ENCODE measurements at regions not wholly inside any gene's neighbourhood (a gene's known extent, or its start where the extent isn't known, plus 50 kb on each side); places are given as distances from the start of the nearest gene placed in this dataset.

- Histone ChIP-seq H3K9me3 (ENCODE audit: low read length) (no peaks in the 10 kb centered on the region), H3K4me3 (ENCODE audit: low read length) (no peak overlapping the region), H3K27me3 (ENCODE audit: insufficient read depth, low read length) (no peaks in the 10 kb centered on the region), H3K36me3 (ENCODE audit: insufficient read depth, low read length) (no peaks in the 10 kb centered on the region), H2AFZ (ENCODE audit: low read depth, low read length) (no peak overlapping the region), H3K4me1 (ENCODE audit: insufficient read depth, low read length) (peaks cover 2% of the 10 kb centered on the region)
These were observed 308.0 kb downstream of the SLC6A15 start for GRCh38 chr12:84604551-84604950.

- H3K4me3 ChIP-seq (ENCODE audit: low read length) = no peak overlapping the region
- no peaks in the 10 kb centered on the region for H3K36me3 ChIP-seq (ENCODE audit: insufficient read depth, low read length)
- no peaks in the 10 kb centered on the region for H3K27me3 ChIP-seq (ENCODE audit: insufficient read depth, low read length)
- peaks cover 10% of the 10 kb centered on the region for H3K4me1 ChIP-seq (ENCODE audit: insufficient read depth, low read length)
- no peak overlapping the region for H2AFZ ChIP-seq (ENCODE audit: low read depth, low read length)
- no peaks in the 10 kb centered on the region for H3K9me3 ChIP-seq (ENCODE audit: low read length)
These were observed 308.9 kb downstream of the SLC6A15 start for GRCh38 chr12:84603484-84604248.

GRCh38 chr12:84601483-84601882 is 311.1 kb downstream of the SLC6A15 start:
- H3K9me3 ChIP-seq (ENCODE audit: low read length) = no peaks in the 10 kb centered on the region
- peaks cover 10% of the 10 kb centered on the region for H3K4me1 ChIP-seq (ENCODE audit: insufficient read depth, low read length)
- H2AFZ ChIP-seq (ENCODE audit: low read depth, low read length) = peak overlapping the region; percentile 26
- H3K27me3 ChIP-seq (ENCODE audit: insufficient read depth, low read length) = no peaks in the 10 kb centered on the region
- H3K4me3 ChIP-seq (ENCODE audit: low read length) = no peak overlapping the region
- H3K36me3 ChIP-seq (ENCODE audit: insufficient read depth, low read length) = no peaks in the 10 kb centered on the region

GRCh38 chr12:84599539-84599938 is 313.1 kb downstream of the SLC6A15 start:
- Histone ChIP-seq H3K4me3 (ENCODE audit: low read length) (no peak overlapping the region), H3K27me3 (ENCODE audit: insufficient read depth, low read length) (no peaks in the 10 kb centered on the region), H2AFZ (ENCODE audit: low read depth, low read length) (peak overlapping the region; percentile 61), H3K9me3 (ENCODE audit: low read length) (no peaks in the 10 kb centered on the region), H3K36me3 (ENCODE audit: insufficient read depth, low read length) (no peaks in the 10 kb centered on the region), H3K4me1 (ENCODE audit: insufficient read depth, low read length) (peaks cover 15% of the 10 kb centered on the region)

GRCh38 chr12:84596266-84596665 is 316.3 kb downstream of the SLC6A15 start:
- no peaks in the 10 kb centered on the region for H3K27me3 ChIP-seq (ENCODE audit: insufficient read depth, low read length)
- H3K4me1 ChIP-seq (ENCODE audit: insufficient read depth, low read length) = peaks cover 15% of the 10 kb centered on the region
- H3K36me3 ChIP-seq (ENCODE audit: insufficient read depth, low read length) = no peaks in the 10 kb centered on the region
- no peak overlapping the region for H3K4me3 ChIP-seq (ENCODE audit: low read length)
- no peaks in the 10 kb centered on the region for H3K9me3 ChIP-seq (ENCODE audit: low read length)
- H2AFZ ChIP-seq (ENCODE audit: low read depth, low read length) = no peak overlapping the region

- H2AFZ ChIP-seq (ENCODE audit: low read depth, low read length) = no peak overlapping the region
- H3K4me3 ChIP-seq (ENCODE audit: low read length) = no peak overlapping the region
- H3K27me3 ChIP-seq (ENCODE audit: insufficient read depth, low read length) = no peaks in the 10 kb centered on the region
- H3K9me3 ChIP-seq (ENCODE audit: low read length) = no peaks in the 10 kb centered on the region
- H3K4me1 ChIP-seq (ENCODE audit: insufficient read depth, low read length) = peaks cover 9% of the 10 kb centered on the region
- no peaks in the 10 kb centered on the region for H3K36me3 ChIP-seq (ENCODE audit: insufficient read depth, low read length)
These were observed 318.4 kb downstream of the SLC6A15 start for GRCh38 chr12:84594157-84594556.

GRCh38 chr12:84585776-84586395 is 326.7 kb downstream of the SLC6A15 start:
- Histone ChIP-seq H3K4me1 (ENCODE audit: insufficient read depth, low read length) (no peaks in the 10 kb centered on the region), H3K27me3 (ENCODE audit: insufficient read depth, low read length) (no peaks in the 10 kb centered on the region), H3K4me3 (ENCODE audit: low read length) (no peak overlapping the region), H3K36me3 (ENCODE audit: insufficient read depth, low read length) (no peaks in the 10 kb centered on the region), H3K9me3 (ENCODE audit: low read length) (no peaks in the 10 kb centered on the region), H2AFZ (ENCODE audit: low read depth, low read length) (no peak overlapping the region)

- Histone ChIP-seq H3K9me3 (ENCODE audit: low read length) (no peaks in the 10 kb centered on the region), H3K4me1 (ENCODE audit: insufficient read depth, low read length) (no peaks in the 10 kb centered on the region), H2AFZ (ENCODE audit: low read depth, low read length) (no peak overlapping the region), H3K27me3 (ENCODE audit: insufficient read depth, low read length) (no peaks in the 10 kb centered on the region), H3K36me3 (ENCODE audit: insufficient read depth, low read length) (no peaks in the 10 kb centered on the region), H3K4me3 (ENCODE audit: low read length) (no peak overlapping the region)
These were observed 340.4 kb downstream of the SLC6A15 start for GRCh38 chr12:84572196-84572595.

GRCh38 chr12:84562331-84562730 is 350.3 kb downstream of the SLC6A15 start:
- Histone ChIP-seq H3K4me3 (ENCODE audit: low read length) (no peak overlapping the region), H3K27me3 (ENCODE audit: insufficient read depth, low read length) (no peaks in the 10 kb centered on the region), H3K9me3 (ENCODE audit: low read length) (no peaks in the 10 kb centered on the region), H2AFZ (ENCODE audit: low read depth, low read length) (peak overlapping the region; percentile 26), H3K36me3 (ENCODE audit: insufficient read depth, low read length) (no peaks in the 10 kb centered on the region), H3K4me1 (ENCODE audit: insufficient read depth, low read length) (peaks cover 5% of the 10 kb centered on the region)

- Histone ChIP-seq H3K36me3 (ENCODE audit: insufficient read depth, low read length) (no peaks in the 10 kb centered on the region), H3K9me3 (ENCODE audit: low read length) (no peaks in the 10 kb centered on the region), H3K4me3 (ENCODE audit: low read length) (no peak overlapping the region), H3K4me1 (ENCODE audit: insufficient read depth, low read length) (peaks cover 5% of the 10 kb centered on the region), H2AFZ (ENCODE audit: low read depth, low read length) (no peak overlapping the region), H3K27me3 (ENCODE audit: insufficient read depth, low read length) (no peaks in the 10 kb centered on the region)
These were observed 351.2 kb downstream of the SLC6A15 start for GRCh38 chr12:84561351-84561750.

GRCh38 chr12:84554199-84554723 is 358.3 kb downstream of the SLC6A15 start:
- no peak overlapping the region for H2AFZ ChIP-seq (ENCODE audit: low read depth, low read length)
- no peaks in the 10 kb centered on the region for H3K36me3 ChIP-seq (ENCODE audit: insufficient read depth, low read length)
- no peak overlapping the region for H3K4me3 ChIP-seq (ENCODE audit: low read length)
- no peaks in the 10 kb centered on the region for H3K27me3 ChIP-seq (ENCODE audit: insufficient read depth, low read length)
- peaks cover 3% of the 10 kb centered on the region for H3K4me1 ChIP-seq (ENCODE audit: insufficient read depth, low read length)
- H3K9me3 ChIP-seq (ENCODE audit: low read length) = no peaks in the 10 kb centered on the region

- Histone ChIP-seq H3K36me3 (ENCODE audit: insufficient read depth, low read length) (no peaks in the 10 kb centered on the region), H3K4me1 (ENCODE audit: insufficient read depth, low read length) (peaks cover 3% of the 10 kb centered on the region), H2AFZ (ENCODE audit: low read depth, low read length) (no peak overlapping the region), H3K4me3 (ENCODE audit: low read length) (no peak overlapping the region), H3K9me3 (ENCODE audit: low read length) (no peaks in the 10 kb centered on the region), H3K27me3 (ENCODE audit: insufficient read depth, low read length) (no peaks in the 10 kb centered on the region)
These were observed 359.1 kb downstream of the SLC6A15 start for GRCh38 chr12:84553331-84554117.

- H3K9me3 ChIP-seq (ENCODE audit: low read length) = no peaks in the 10 kb centered on the region
- H3K36me3 ChIP-seq (ENCODE audit: insufficient read depth, low read length) = no peaks in the 10 kb centered on the region
- H2AFZ ChIP-seq (ENCODE audit: low read depth, low read length) = peak overlapping the region; percentile 40
- no peaks in the 10 kb centered on the region for H3K27me3 ChIP-seq (ENCODE audit: insufficient read depth, low read length)
- peaks cover 3% of the 10 kb centered on the region for H3K4me1 ChIP-seq (ENCODE audit: insufficient read depth, low read length)
- no peak overlapping the region for H3K4me3 ChIP-seq (ENCODE audit: low read length)
These were observed 361.2 kb downstream of the SLC6A15 start for GRCh38 chr12:84551373-84551772.

All from neuron (in vitro differentiated cells).